GM12878 (cell line): ENCODE measurements at regions not wholly inside any gene's neighbourhood (a gene's known extent, or its start where the extent isn't known, plus 50 kb on each side); places are given as distances from the start of the nearest gene placed in this dataset.

Experiments
- ATAC-seq: fragments of 200-7000 bp; cut with Tn5 transposase; 3 replicates; pipeline ENCODE4 v1.9.1; 2020; ENCODE audit warnings: mild to moderate bottlenecking, moderate library complexity
- BruUV-seq: library from RNA; stranded (reverse); fragments of 400-500 nt; replicated peaks from 2 replicates; lab custom pipeline; 2021; lab: Mats Ljungman, UMichigan
- CTCF ChIA-PET: fragments of 300-600 bp; sonication (Branson Sonifier 250); formaldehyde crosslinking; extraction: SDS; loops from one replicate; lab custom pipeline; 2021; ENCODE audit warnings: inconsistent platforms; lab: Yijun Ruan, JAX
- POLR2A ChIA-PET: fragments of 350-600 bp; formaldehyde crosslinking; extraction: SDS; loops from one replicate; lab custom pipeline; 2021; ENCODE audit warnings: inconsistent platforms; lab: Charles Lee
- RAD21 ChIA-PET: fragments of 300-600 bp; sonication (Branson Sonifier 250); formaldehyde crosslinking; loops from one replicate; lab custom pipeline; 2023; ENCODE audit warnings: antibody characterized with exemption; ENCODE audit not compliant: unreplicated experiment; lab: Charles Lee
- SMC1A ChIA-PET: fragments of 300-600 bp; sonication (Branson Sonifier 250); formaldehyde crosslinking; loops from one replicate; lab custom pipeline; 2023; ENCODE audit not compliant: unreplicated experiment, uncharacterized antibody; lab: Charles Lee
- DNase-seq: peaks from one replicate; pipeline ENCODE4 v3.0.0-alpha.2; 2011; ENCODE audit warnings: low read depth, low spot score
- FAIRE-seq: peaks from 3 replicates; lab custom pipeline; 2011; peaks lifted over from hg19 to GRCh38; lab: Jason Lieb, UNC
- H2AFZ ChIP-seq: 2 replicates; pipeline ENCODE4 v1.6.0; 2011; ENCODE audit warnings: low read depth, low read length, control low read depth; ENCODE audit not compliant: control insufficient read depth
- H3K27ac ChIP-seq: 2 replicates; pipeline ENCODE4 v1.5.1; 2011; ENCODE audit warnings: control low read depth; ENCODE audit not compliant: control insufficient read depth, insufficient read depth
- H3K27me3 ChIP-seq, 2 experiments: replicated peaks in 1 of 2; 2 replicates each; pipeline versions ENCODE4 v1.6.0 to v1.6.1; 2011; ENCODE audit warnings: low read length in 1 of 2; ENCODE audit not compliant: control insufficient read depth in 2 of 2, insufficient read depth in 2 of 2
- H3K36me3 ChIP-seq, 2 experiments: 2 replicates each; pipeline ENCODE4 v1.5.1; 2011; ENCODE audit warnings: low read length in 1 of 2; ENCODE audit not compliant: control insufficient read depth in 2 of 2, insufficient read depth in 2 of 2
- H3K4me1 ChIP-seq: 2 replicates; pipeline ENCODE4 v1.6.1; 2011; ENCODE audit warnings: mild to moderate bottlenecking, low read length, moderate library complexity, mixed read lengths; ENCODE audit not compliant: control insufficient read depth, insufficient read depth
- H3K4me2 ChIP-seq: 2 replicates; pipeline ENCODE4 v1.6.0; 2011; ENCODE audit warnings: control low read depth; ENCODE audit not compliant: control insufficient read depth, insufficient read depth
- H3K4me3 ChIP-seq: fragments of 200-600 bp; sonication (generic); 2 replicates; pipeline ENCODE4 v1.5.1; 2016
- H3K79me2 ChIP-seq: 2 replicates; pipeline ENCODE4 v1.6.0; 2011; ENCODE audit warnings: low read length; ENCODE audit not compliant: control insufficient read depth, insufficient read depth
- H3K9ac ChIP-seq: 2 replicates; pipeline ENCODE4 v1.8.0; 2011; ENCODE audit warnings: low read length, control low read depth, mixed read lengths; ENCODE audit not compliant: control insufficient read depth, insufficient read depth
- H3K9me3 ChIP-seq: replicated peaks from 3 replicates; pipeline ENCODE4 v1.5.1; 2011; ENCODE audit warnings: mild to moderate bottlenecking, low read length; ENCODE audit not compliant: control insufficient read depth, insufficient read depth
- H4K20me1 ChIP-seq: 2 replicates; pipeline ENCODE4 v1.6.0; 2011; ENCODE audit not compliant: control insufficient read depth, insufficient read depth
- BMI1 ChIP-seq: fragments of 450-650 bp; IDR thresholded peaks from 2 replicates; pipeline ENCODE4 v1.6.1; 2016; ENCODE audit warnings: mild to moderate bottlenecking, moderate library complexity, borderline replicate concordance
- FOXK2 ChIP-seq: fragments of 450-650 bp; IDR thresholded peaks from 2 replicates; pipeline ENCODE4 v1.6.1; 2017; ENCODE audit warnings: mild to moderate bottlenecking, moderate library complexity
- IKZF2 ChIP-seq, 2 experiments: fragments of 450-650 bp; IDR thresholded peaks; 2 replicates each; pipeline ENCODE4 v1.6.1; 2017; ENCODE audit warnings: mild to moderate bottlenecking in 2 of 2, moderate library complexity in 2 of 2
- JUND ChIP-seq: IDR thresholded peaks from 2 replicates; pipeline ENCODE4 v1.6.1; 2012; ENCODE audit warnings: low read depth, mild to moderate bottlenecking, low read length, improper control_type of control experiment, moderate library complexity
- NRF1 ChIP-seq: conservative IDR thresholded peaks from 2 replicates; pipeline ENCODE4 v1.6.1; 2011; ENCODE audit warnings: mild to moderate bottlenecking, low read depth, low read length, improper control_type of control experiment
- PAX5 ChIP-seq: IDR thresholded peaks from 2 replicates; pipeline ENCODE4 v1.6.1; 2011; ENCODE audit warnings: low read depth, low read length, borderline replicate concordance
- RBBP5 ChIP-seq: fragments of 200-600 bp; sonication (generic); conservative IDR thresholded peaks from 2 replicates; pipeline ENCODE4 v1.6.1; 2016
- SIN3A ChIP-seq: IDR thresholded peaks from 2 replicates; pipeline ENCODE4 v1.6.1; 2012; ENCODE audit warnings: low read depth, low read length, improper control_type of control experiment
- USF1 ChIP-seq: IDR thresholded peaks from 2 replicates; pipeline ENCODE4 v1.6.1; 2011; ENCODE audit warnings: borderline replicate concordance, low read depth, mild to moderate bottlenecking, moderate library complexity, mixed read lengths, low read length; ENCODE audit not compliant: insufficient read depth; ENCODE audit errors: extremely low read length
- ZBED1 ChIP-seq: IDR thresholded peaks from 2 replicates; pipeline ENCODE4 v1.6.1; 2016; ENCODE audit warnings: borderline replicate concordance
- ZNF24 ChIP-seq: fragments of 450-650 bp; IDR thresholded peaks from 2 replicates; pipeline ENCODE4 v1.6.1; 2017; ENCODE audit warnings: antibody characterized with exemption, mild to moderate bottlenecking
- ZNF384 ChIP-seq: IDR thresholded peaks from 2 replicates; pipeline ENCODE4 v1.6.1; 2012; ENCODE audit warnings: low read depth, mild to moderate bottlenecking, low read length, improper control_type of control experiment, borderline replicate concordance
- WGBS: methylation state at CpG from one replicate; pipeline ENCODE4 v1.1.6; 2016; ENCODE audit warnings: low lambda C conversion rate; ENCODE audit not compliant: insufficient replicate concordance, insufficient coverage; ENCODE audit errors: missing lambda C conversion rate; 5-methylcytosine and 5-hydroxymethylcytosine counted together
- in situ Hi-C: fragments of 300-500 bp; cut with MboI; formaldehyde crosslinking; loops from 9 replicates; pipeline ENCODE4 v1.14.3; 2018; ENCODE audit warnings: mixed read lengths
- intact Hi-C: fragments of 100-400 bp; cut with micrococcal nuclease; formaldehyde crosslinking; loops from one replicate; pipeline ENCODE4 v1.14.2; 2022; ENCODE audit not compliant: unreplicated experiment
- TF ChIP-seq, protein P1 (sequence below): fragments of 450-650 bp; IDR thresholded peaks from 2 replicates; pipeline ENCODE4 v1.6.1; 2016; ENCODE audit warnings: mild to moderate bottlenecking

GRCh38 chr4:188336891-188337290 lies 197.7 kb downstream of the TRIML1 start (continued):
- TF ChIP-seq IKZF2 (IDR thresholded peaks at IDR 0.05) = no peak
- TF ChIP-seq ZBED1 = no peak
- TF ChIP-seq, all 136 proteins: peak for 0

- Histone ChIP-seq H2AFZ (no peak overlapping the region), H3K9ac (no peak overlapping the region), H3K36me3 (no peaks in the 10 kb centered on the region), H3K9me3 (no peaks in the 10 kb centered on the region; the same call in 2 of the 3 replicates), H3K4me1 (no peaks in the 10 kb centered on the region), H3K79me2 (no peaks in the 10 kb centered on the region), H3K27ac (no peak overlapping the region), H4K20me1 (no peaks in the 10 kb centered on the region), H3K4me3 (no peak overlapping the region), H3K27me3 (no peaks in the 10 kb centered on the region), H3K4me2 (no peak overlapping the region)
- FAIRE-seq (no peak), DNase-seq (no peak), ATAC-seq (no peak)
- WGBS = 18% methylated on average over 7 of the region's 7 CpGs
- TF ChIP-seq, protein P1, sequence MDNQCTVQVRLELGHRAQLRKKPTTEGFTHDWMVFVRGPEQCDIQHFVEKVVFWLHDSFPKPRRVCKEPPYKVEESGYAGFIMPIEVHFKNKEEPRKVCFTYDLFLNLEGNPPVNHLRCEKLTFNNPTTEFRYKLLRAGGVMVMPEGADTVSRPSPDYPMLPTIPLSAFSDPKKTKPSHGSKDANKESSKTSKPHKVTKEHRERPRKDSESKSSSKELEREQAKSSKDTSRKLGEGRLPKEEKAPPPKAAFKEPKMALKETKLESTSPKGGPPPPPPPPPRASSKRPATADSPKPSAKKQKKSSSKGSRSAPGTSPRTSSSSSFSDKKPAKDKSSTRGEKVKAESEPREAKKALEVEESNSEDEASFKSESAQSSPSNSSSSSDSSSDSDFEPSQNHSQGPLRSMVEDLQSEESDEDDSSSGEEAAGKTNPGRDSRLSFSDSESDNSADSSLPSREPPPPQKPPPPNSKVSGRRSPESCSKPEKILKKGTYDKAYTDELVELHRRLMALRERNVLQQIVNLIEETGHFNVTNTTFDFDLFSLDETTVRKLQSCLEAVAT = no peak
- no peak for TF ChIP-seq ZBED1
- TF ChIP-seq ZNF384 = no peak
- no peak for TF ChIP-seq BMI1
- no peak for TF ChIP-seq JUND
- TF ChIP-seq NRF1 = no peak
- no peak for TF ChIP-seq RBBP5
- TF ChIP-seq FOXK2 = no peak
- TF ChIP-seq USF1 = no peak
- no peak for TF ChIP-seq PAX5
- TF ChIP-seq SIN3A = no peak
- TF ChIP-seq ZNF24 = no peak
- in situ Hi-C loops = no loop called here
- intact Hi-C loops = no loop called here
- POLR2A ChIA-PET = no interaction called here
- RAD21 ChIA-PET = no interaction called here
- CTCF ChIA-PET = no interaction called here
- SMC1A ChIA-PET = no interaction called here
- no TSS peak for BruUV-seq
Observed at GRCh38 chr4:188341428-188341827, 202.2 kb downstream of the TRIML1 start.
